ENCODE measurements at regions not wholly inside any gene's neighbourhood (a gene's known extent, or its start where the extent isn't known, plus 50 kb on each side); places are given as distances from the start of the nearest gene placed in this dataset.

DNA sequence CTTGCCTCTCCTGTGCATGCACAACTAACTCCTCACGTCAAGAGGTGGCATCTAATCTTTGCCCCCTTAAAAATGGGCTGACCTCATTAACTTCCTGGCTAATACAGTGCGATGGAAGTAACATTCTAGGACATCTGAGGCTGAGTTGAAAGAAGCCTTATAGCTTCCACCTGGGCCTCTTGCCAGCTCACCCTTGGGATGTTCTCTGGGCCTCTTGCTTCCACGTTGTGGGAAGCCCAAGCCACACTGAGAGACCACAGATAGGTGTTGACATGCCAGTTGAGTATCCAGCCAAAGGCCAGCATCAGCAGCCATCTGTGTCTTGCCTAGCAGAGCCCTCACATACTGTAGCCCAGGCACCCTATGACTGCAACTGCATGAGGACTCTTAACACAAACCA lies 60.8 kb upstream of the GDF10 start:
- DNase-seq = no peak
- no peak for TF ChIP-seq POLR2A (IDR thresholded peaks at IDR 0.05)
- TF ChIP-seq CTCF (IDR thresholded peaks at IDR 0.05) = no peak
- 79 to 93% methylated on average over 3 of the region's 3 CpGs for WGBS, 2 donors
- H3K27ac ChIP-seq = no peak overlapping the region
- H3K4me1 ChIP-seq = no peaks in the 10 kb centered on the region
- no peaks in the 10 kb centered on the region for H3K9me3 ChIP-seq
- no peaks in the 10 kb centered on the region for H3K27me3 ChIP-seq
- intact Hi-C loops (cut with DNase I) = no loop called here
- no peak overlapping the region for H3K4me3 ChIP-seq (replicated peaks in 1 of 3)
- no peaks in the 10 kb centered on the region for H3K36me3 ChIP-seq

DNA sequence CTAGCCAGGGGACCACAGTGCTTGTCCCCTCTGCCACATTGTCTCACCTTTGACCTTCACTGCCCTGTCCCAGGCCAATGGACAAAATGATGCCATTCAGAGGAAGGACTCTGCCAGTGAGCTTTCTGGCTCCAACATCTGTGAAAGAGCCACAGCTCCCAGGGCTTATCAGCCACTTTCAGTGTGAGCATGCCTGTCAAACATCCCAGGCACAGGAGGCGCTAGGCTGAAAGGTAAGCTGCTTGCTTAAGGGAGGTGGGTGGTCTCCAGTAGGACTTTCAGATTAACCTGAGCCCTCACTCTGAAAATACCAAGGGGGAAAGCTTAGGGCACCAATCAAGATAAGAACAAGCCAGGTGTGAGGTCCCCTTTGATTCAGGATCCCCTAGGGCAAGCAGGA lies 59.8 kb upstream of the GDF10 start:
- TF ChIP-seq CTCF (IDR thresholded peaks at IDR 0.05) (no peak), POLR2A (IDR thresholded peaks at IDR 0.05) (no peak)
- intact Hi-C loops (cut with DNase I) = no loop called here
- no peaks in the 10 kb centered on the region for H3K9me3 ChIP-seq
- no peak overlapping the region for H3K27ac ChIP-seq
- H3K4me1 ChIP-seq = no peaks in the 10 kb centered on the region
- H3K36me3 ChIP-seq = no peaks in the 10 kb centered on the region
- WGBS, 2 donors = 86 to 100% methylated on average over 1 of the region's 1 CpG
- no peaks in the 10 kb centered on the region for H3K27me3 ChIP-seq
- no peak overlapping the region for H3K4me3 ChIP-seq (replicated peaks in 1 of 3)
- no peak for DNase-seq

GRCh38 chr10:47241256-47241655 lies 58.7 kb upstream of the GDF10 start:
- Histone ChIP-seq H3K4me1 (no peaks in the 10 kb centered on the region), H3K27me3 (no peaks in the 10 kb centered on the region), H3K9me3 (no peaks in the 10 kb centered on the region), H3K36me3 (no peaks in the 10 kb centered on the region), H3K4me3 (replicated peaks in 1 of 3) (no peak overlapping the region), H3K27ac (no peak overlapping the region)
- intact Hi-C loops (cut with DNase I) = no loop called here
- WGBS, 2 donors = 81 to 97% methylated on average over 2 of the region's 2 CpGs
- TF ChIP-seq POLR2A (IDR thresholded peaks at IDR 0.05) (no peak), CTCF (IDR thresholded peaks at IDR 0.05) (no peak)
- no peak for DNase-seq

DNA sequence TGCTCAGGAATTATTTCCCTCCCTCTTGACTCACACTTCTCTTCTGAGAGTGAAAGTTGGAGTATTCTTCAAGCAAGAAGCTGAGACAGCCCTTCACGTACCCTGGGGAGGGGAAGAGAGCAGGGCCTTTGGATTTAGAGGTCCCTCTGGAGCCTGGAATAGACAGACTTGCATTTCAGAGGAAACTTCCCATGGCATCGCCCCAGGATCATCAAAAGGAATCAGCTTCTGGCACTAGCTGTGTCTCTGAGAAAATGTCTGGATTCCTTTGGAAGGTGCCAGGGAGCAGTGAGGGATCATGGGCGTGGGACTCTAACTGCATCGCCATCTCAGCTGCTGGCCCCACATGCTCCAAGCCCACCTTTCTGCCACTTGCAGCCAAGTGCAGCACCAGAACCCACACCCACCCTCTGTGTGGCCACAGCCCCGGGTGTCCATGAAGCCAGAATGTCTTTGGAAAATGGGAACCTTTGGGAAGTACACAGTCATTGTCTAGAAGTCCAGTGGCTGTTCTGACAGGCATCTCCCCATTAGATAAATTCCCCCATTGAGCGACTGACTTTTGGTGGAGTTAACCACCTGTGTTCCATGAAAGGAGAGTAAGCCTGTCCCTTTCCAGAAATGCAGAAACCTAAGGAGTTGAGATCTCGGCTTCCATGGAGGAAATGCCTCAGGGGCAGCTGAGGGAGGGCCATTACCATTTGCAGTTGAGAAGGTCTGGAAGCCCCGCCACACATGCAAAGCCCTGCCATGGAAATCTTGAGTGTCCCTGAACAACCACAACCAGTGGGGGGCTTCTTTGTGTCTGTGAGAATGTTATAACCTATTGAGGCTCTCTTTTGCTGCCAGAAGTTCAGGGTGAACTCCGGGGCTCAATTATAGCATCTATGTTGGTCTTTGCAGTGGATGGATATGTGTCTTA lies 57.8 kb upstream of the GDF10 start:
- WGBS, 2 donors = 86 to 88% methylated on average over 9 of the region's 9 CpGs
- intact Hi-C loops (cut with DNase I) = no loop called here
- Histone ChIP-seq H3K4me1 (no peaks in the 10 kb centered on the region), H3K4me3 (replicated peaks in 1 of 3) (no peak overlapping the region), H3K9me3 (no peaks in the 10 kb centered on the region), H3K27ac (no peak overlapping the region), H3K27me3 (no peaks in the 10 kb centered on the region), H3K36me3 (no peaks in the 10 kb centered on the region)
- no peak for TF ChIP-seq CTCF (IDR thresholded peaks at IDR 0.05)
- TF ChIP-seq POLR2A (IDR thresholded peaks at IDR 0.05) = no peak
- DNase-seq = no peak

DNA sequence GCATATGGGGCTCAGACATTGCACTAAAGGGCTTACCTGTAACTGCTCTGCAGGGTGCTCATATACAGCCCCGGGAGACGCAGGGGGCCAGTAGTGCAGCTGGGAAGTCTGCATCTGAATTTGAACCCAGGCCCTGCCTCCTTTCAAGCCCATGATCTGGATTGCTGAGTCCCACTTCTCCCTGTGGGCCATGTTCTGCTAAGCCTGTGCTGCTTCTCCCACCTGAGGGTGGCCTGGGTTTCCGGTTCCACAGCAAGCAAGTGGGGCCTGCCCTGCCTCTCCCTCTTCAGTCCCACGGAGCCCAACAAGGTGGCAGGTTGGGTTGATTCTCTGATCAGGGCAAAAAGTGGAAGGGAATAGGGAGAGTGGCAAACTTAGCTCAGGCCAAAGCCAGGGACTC lies 56.6 kb upstream of the GDF10 start:
- no peak for DNase-seq
- Histone ChIP-seq H3K4me3 (replicated peaks in 1 of 3) (no peak overlapping the region), H3K4me1 (no peaks in the 10 kb centered on the region), H3K9me3 (no peaks in the 10 kb centered on the region), H3K27me3 (no peaks in the 10 kb centered on the region), H3K27ac (no peak overlapping the region), H3K36me3 (no peaks in the 10 kb centered on the region)
- 76 to 92% methylated on average over 2 to 3 of the region's 4 CpGs for WGBS, 2 donors
- TF ChIP-seq CTCF (IDR thresholded peaks at IDR 0.05) (no peak), POLR2A (IDR thresholded peaks at IDR 0.05) (no peak)
- intact Hi-C loops (cut with DNase I) = no loop called here

Data from thyroid gland (tissue), 4 donors.